SH-SY5Y (cell line): ENCODE measurements at regions not wholly inside any gene's neighbourhood (a gene's known extent, or its start where the extent isn't known, plus 50 kb on each side); places are given as distances from the start of the nearest gene placed in this dataset.

Experiments
- GATA2 ChIP-seq: IDR thresholded peaks from 2 replicates; pipeline ENCODE4 v1.6.1; 2011; ENCODE audit warnings: mild to moderate bottlenecking, low read depth, low read length
- GATA3 ChIP-seq: IDR thresholded peaks from 2 replicates; pipeline ENCODE4 v1.6.1; 2011; ENCODE audit warnings: low read depth, mild to moderate bottlenecking, low read length, moderate library complexity

GRCh38 chrX:121333942-121334341 is 286.5 kb downstream of the GLUD2 start:
- TF ChIP-seq GATA2 (no peak), GATA3 (no peak)
